ENCODE measurements at regions not wholly inside any gene's neighbourhood (a gene's known extent, or its start where the extent isn't known, plus 50 kb on each side); places are given as distances from the start of the nearest gene placed in this dataset.

GRCh38 chr2:38213619-38214167, 137.7 kb upstream of the CYP1B1 start:
- FAIRE-seq (no peak), DNase-seq (ENCODE audit: insufficient read length, low spot score) (no peak)
- TF ChIP-seq POLR2A (IDR thresholded peaks at IDR 0.05; ENCODE audit: low read depth, low read length) (no peak), SPI1 (IDR thresholded peaks at IDR 0.05; ENCODE audit: low read depth, low read length) (no peak), TAF1 (IDR thresholded peaks at IDR 0.05; ENCODE audit: low read depth, low read length) (no peak), PAX5 (IDR thresholded peaks at IDR 0.05; ENCODE audit: insufficient read depth, low read length, severe bottlenecking) (no peak), POLR2AphosphoS5 (IDR thresholded peaks at IDR 0.05; ENCODE audit: low read depth, low read length) (no peak), POU2F2 (IDR thresholded peaks at IDR 0.05; ENCODE audit: low read depth, low read length) (no peak)

DNA sequence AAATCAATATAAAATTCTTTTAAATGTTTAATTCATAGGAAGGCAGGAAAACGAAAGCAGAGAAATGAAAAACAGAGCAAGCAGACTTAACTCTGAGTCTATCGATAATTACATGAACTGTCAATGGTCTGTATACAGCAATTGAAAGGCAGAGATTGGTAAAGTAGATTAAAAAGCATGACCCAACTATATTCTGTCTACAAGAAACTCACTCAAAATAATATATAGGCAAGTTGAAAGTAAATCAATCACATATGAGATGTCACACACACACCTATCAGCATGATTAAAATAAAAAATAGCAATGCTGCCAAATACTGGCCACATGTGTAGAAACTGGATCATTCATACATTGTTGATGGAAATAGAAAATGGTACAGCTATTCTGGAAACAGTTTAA, 136.4 kb upstream of the CYP1B1 start:
- no peak for FAIRE-seq
- DNase-seq (ENCODE audit: insufficient read length, low spot score), result no peak
- TF ChIP-seq POLR2AphosphoS5 (IDR thresholded peaks at IDR 0.05; ENCODE audit: low read depth, low read length) (no peak), SPI1 (IDR thresholded peaks at IDR 0.05; ENCODE audit: low read depth, low read length) (no peak), PAX5 (IDR thresholded peaks at IDR 0.05; ENCODE audit: insufficient read depth, low read length, severe bottlenecking) (no peak), TAF1 (IDR thresholded peaks at IDR 0.05; ENCODE audit: low read depth, low read length) (no peak), POU2F2 (IDR thresholded peaks at IDR 0.05; ENCODE audit: low read depth, low read length) (no peak), POLR2A (IDR thresholded peaks at IDR 0.05; ENCODE audit: low read depth, low read length) (no peak)

DNA sequence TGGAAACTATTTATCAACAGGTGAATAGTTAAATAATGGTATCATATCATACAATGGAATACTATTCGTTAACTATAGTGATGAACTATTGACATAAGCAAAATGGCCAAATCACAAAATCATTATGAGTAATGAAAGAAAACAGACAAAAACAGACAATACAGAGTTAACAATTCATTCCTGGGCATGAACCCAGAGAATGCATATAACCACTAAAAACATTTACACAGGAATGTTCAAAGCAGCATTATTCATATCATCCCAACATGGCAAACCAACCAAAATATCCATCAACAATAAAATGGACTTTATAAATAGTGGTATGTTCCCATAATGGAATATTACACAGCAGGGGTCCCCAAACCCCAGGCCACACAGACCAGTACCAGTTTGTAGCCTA, 131.2 kb upstream of the CYP1B1 start:
- no peak for DNase-seq (ENCODE audit: insufficient read length, low spot score)
- TF ChIP-seq SPI1 (IDR thresholded peaks at IDR 0.05; ENCODE audit: low read depth, low read length), result no peak
- no peak for TF ChIP-seq POLR2AphosphoS5 (IDR thresholded peaks at IDR 0.05; ENCODE audit: low read depth, low read length)
- no peak for TF ChIP-seq POU2F2 (IDR thresholded peaks at IDR 0.05; ENCODE audit: low read depth, low read length)
- no peak for TF ChIP-seq TAF1 (IDR thresholded peaks at IDR 0.05; ENCODE audit: low read depth, low read length)
- no peak for TF ChIP-seq PAX5 (IDR thresholded peaks at IDR 0.05; ENCODE audit: insufficient read depth, low read length, severe bottlenecking)
- no peak for TF ChIP-seq POLR2A (IDR thresholded peaks at IDR 0.05; ENCODE audit: low read depth, low read length)
- no peak for FAIRE-seq

DNA sequence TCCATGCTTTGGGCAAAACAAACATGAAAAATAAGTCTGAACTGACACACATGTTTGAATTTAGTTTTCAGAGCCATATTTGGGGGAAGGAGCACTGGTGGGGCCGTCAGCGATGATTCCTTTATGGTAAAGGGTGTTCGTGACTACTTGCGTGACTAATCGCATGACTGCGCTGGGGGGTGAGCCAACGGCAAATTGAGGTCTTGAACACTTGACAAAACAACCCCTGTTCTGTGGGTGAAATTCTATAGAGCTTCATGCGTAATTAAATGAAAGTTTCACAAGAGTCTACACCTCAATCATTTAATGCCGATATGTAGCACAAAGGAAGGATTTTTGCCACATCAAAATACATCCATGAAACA, 127.5 kb upstream of the CYP1B1 start:
- DNase-seq (ENCODE audit: insufficient read length, low spot score) (no peak), FAIRE-seq (no peak)
- TF ChIP-seq SPI1 (IDR thresholded peaks at IDR 0.05; ENCODE audit: low read depth, low read length) (no peak), POU2F2 (IDR thresholded peaks at IDR 0.05; ENCODE audit: low read depth, low read length) (no peak), PAX5 (IDR thresholded peaks at IDR 0.05; ENCODE audit: insufficient read depth, low read length, severe bottlenecking) (no peak)

DNA sequence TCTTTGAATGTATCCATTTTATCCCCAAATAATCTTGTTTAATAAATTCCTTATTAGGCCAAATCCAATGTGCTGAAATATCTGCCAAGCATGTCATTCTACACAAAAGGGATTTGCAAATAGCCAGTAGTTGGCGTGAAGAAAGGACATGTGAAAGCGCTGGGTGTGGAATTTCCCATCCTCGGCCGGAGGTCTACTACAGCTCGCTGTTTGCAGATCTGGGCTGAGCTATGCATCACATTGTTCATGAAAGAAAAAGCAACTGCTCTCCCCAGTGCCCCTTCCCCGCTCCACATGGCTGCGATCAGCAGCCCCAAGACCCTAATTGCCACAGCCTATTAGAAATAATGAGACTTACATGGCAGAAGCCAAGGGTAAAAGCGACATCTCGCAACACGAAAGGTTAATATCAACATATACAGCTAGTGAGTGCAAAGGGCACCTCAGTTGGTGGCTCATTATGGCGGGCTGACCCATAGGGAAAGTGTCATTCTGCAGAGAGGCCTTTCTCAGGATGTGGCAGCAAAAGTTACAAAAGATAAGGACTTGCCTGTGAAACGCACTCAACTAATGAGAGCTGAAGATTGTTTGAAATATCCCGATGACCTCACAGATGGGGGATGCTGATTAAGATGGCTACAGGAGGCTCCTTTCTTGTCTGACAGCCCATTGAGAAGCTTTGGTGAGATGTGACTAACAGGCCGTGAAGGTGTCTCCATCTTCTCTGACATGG, 126.9 kb upstream of the CYP1B1 start:
- FAIRE-seq (no peak), DNase-seq (ENCODE audit: insufficient read length, low spot score) (no peak)
- TF ChIP-seq PAX5 (IDR thresholded peaks at IDR 0.05; ENCODE audit: insufficient read depth, low read length, severe bottlenecking), result no peak
- no peak for TF ChIP-seq POLR2A (IDR thresholded peaks at IDR 0.05; ENCODE audit: low read depth, low read length)

DNA sequence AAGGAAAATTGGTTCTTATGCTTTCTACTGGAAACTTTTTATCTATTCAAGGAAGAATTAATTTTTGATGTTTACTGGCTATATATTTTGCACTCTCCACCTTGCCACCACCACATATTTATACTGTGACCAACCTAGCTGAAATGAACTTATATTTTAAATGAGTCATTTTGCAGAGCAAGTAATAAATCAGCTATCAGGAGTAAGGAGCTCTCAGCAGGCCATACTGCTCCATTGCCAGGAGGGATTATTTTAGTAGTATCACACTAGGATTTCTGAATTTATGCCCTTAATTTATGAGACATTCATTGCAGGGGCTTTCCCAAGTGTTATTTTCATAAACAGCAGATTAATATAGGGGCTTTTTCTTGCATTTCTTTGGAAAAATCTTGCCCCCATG, 125.8 kb upstream of the CYP1B1 start:
- TF ChIP-seq POLR2AphosphoS5 (IDR thresholded peaks at IDR 0.05; ENCODE audit: low read depth, low read length) (no peak), PAX5 (IDR thresholded peaks at IDR 0.05; ENCODE audit: insufficient read depth, low read length, severe bottlenecking) (no peak), POLR2A (IDR thresholded peaks at IDR 0.05; ENCODE audit: low read depth, low read length) (no peak), SPI1 (IDR thresholded peaks at IDR 0.05; ENCODE audit: low read depth, low read length) (no peak), POU2F2 (IDR thresholded peaks at IDR 0.05; ENCODE audit: low read depth, low read length) (no peak), TAF1 (IDR thresholded peaks at IDR 0.05; ENCODE audit: low read depth, low read length) (no peak)
- FAIRE-seq, result no peak
- DNase-seq (ENCODE audit: insufficient read length, low spot score), result no peak

GRCh38 chr2:38200598-38200997, 124.6 kb upstream of the CYP1B1 start:
- TF ChIP-seq PAX5 (IDR thresholded peaks at IDR 0.05; ENCODE audit: insufficient read depth, low read length, severe bottlenecking) (no peak), TAF1 (IDR thresholded peaks at IDR 0.05; ENCODE audit: low read depth, low read length) (no peak), SPI1 (IDR thresholded peaks at IDR 0.05; ENCODE audit: low read depth, low read length) (no peak), POU2F2 (IDR thresholded peaks at IDR 0.05; ENCODE audit: low read depth, low read length) (no peak), POLR2AphosphoS5 (IDR thresholded peaks at IDR 0.05; ENCODE audit: low read depth, low read length) (no peak), POLR2A (IDR thresholded peaks at IDR 0.05; ENCODE audit: low read depth, low read length) (no peak)
- no peak for DNase-seq (ENCODE audit: insufficient read length, low spot score)
- FAIRE-seq, result no peak

DNA sequence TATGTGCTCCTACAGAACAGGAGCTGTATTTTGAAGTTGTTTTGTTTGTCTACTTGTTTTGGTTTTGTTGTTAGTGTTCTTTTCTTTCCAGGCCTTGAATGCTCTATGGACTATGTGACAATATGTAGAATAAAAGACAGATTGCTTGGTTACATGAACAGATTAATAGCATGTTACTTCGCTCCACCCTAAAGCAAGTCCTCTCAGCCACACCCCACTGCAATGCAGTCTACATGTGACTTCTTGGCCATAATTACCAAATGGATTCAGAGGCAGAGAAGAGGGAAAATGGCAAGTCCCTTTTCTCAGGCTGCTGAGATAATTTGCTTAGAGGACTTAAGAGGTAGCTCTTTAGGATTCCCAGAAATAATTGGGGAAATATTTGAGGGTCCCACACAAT, 123.2 kb upstream of the CYP1B1 start:
- DNase-seq (ENCODE audit: insufficient read length, low spot score) (no peak), FAIRE-seq (no peak)
- TF ChIP-seq POU2F2 (IDR thresholded peaks at IDR 0.05; ENCODE audit: low read depth, low read length), result no peak
- TF ChIP-seq POLR2AphosphoS5 (IDR thresholded peaks at IDR 0.05; ENCODE audit: low read depth, low read length), result no peak
- no peak for TF ChIP-seq PAX5 (IDR thresholded peaks at IDR 0.05; ENCODE audit: insufficient read depth, low read length, severe bottlenecking)

- FAIRE-seq (no peak), DNase-seq (ENCODE audit: insufficient read length, low spot score) (no peak)
- TF ChIP-seq POLR2A (IDR thresholded peaks at IDR 0.05; ENCODE audit: low read depth, low read length), result no peak
- no peak for TF ChIP-seq POU2F2 (IDR thresholded peaks at IDR 0.05; ENCODE audit: low read depth, low read length)
- no peak for TF ChIP-seq PAX5 (IDR thresholded peaks at IDR 0.05; ENCODE audit: insufficient read depth, low read length, severe bottlenecking)
- TF ChIP-seq POLR2AphosphoS5 (IDR thresholded peaks at IDR 0.05; ENCODE audit: low read depth, low read length), result no peak
- TF ChIP-seq TAF1 (IDR thresholded peaks at IDR 0.05; ENCODE audit: low read depth, low read length), result no peak
Observed at GRCh38 chr2:38194751-38195150, 118.8 kb upstream of the CYP1B1 start.

GRCh38 chr2:38192976-38193375, 117.0 kb upstream of the CYP1B1 start:
- DNase-seq (ENCODE audit: insufficient read length, low spot score), result no peak
- TF ChIP-seq SPI1 (IDR thresholded peaks at IDR 0.05; ENCODE audit: low read depth, low read length) (peak; percentile 57), POU2F2 (IDR thresholded peaks at IDR 0.05; ENCODE audit: low read depth, low read length) (no peak)
- no peak for FAIRE-seq

All from GM12891 (cell line).